ENCODE measurements at regions not wholly inside any gene's neighbourhood (a gene's known extent, or its start where the extent isn't known, plus 50 kb on each side); places are given as distances from the start of the nearest gene placed in this dataset.
A peak's percentile ranks its signal among the peaks of the same experiment; 100 is the strongest.

- no peak overlapping the region for H3K4me3 ChIP-seq (replicated peaks; ENCODE audit: low read depth, low read length)
- TF ChIP-seq CTCF (IDR thresholded peaks at IDR 0.05; ENCODE audit: low read length, missing control alignments): no peak
- DNase-seq (ENCODE audit: low read depth): no peak
These were observed 179.8 kb upstream of the DAB1 start for GRCh38 chr1:57603696-57604095.

GRCh38 chr1:57600424-57600823, 176.6 kb upstream of the DAB1 start:
- TF ChIP-seq CTCF (IDR thresholded peaks at IDR 0.05; ENCODE audit: low read length, missing control alignments): no peak
- no peak for DNase-seq (ENCODE audit: low read depth)
- no peak overlapping the region for H3K4me3 ChIP-seq (replicated peaks; ENCODE audit: low read depth, low read length)

GRCh38 chr1:57599236-57599994, 175.6 kb upstream of the DAB1 start:
- no peak overlapping the region for H3K4me3 ChIP-seq (replicated peaks; ENCODE audit: low read depth, low read length)
- DNase-seq (ENCODE audit: low read depth): peak; percentile 3
- no peak for TF ChIP-seq CTCF (IDR thresholded peaks at IDR 0.05; ENCODE audit: low read length, missing control alignments)

GRCh38 chr1:57597036-57597435, 173.2 kb upstream of the DAB1 start:
- TF ChIP-seq CTCF (IDR thresholded peaks at IDR 0.05; ENCODE audit: low read length, missing control alignments): no peak
- no peak overlapping the region for H3K4me3 ChIP-seq (replicated peaks; ENCODE audit: low read depth, low read length)
- no peak for DNase-seq (ENCODE audit: low read depth)

- DNase-seq (ENCODE audit: low read depth): no peak
- H3K4me3 ChIP-seq (replicated peaks; ENCODE audit: low read depth, low read length): no peak overlapping the region
- no peak for TF ChIP-seq CTCF (IDR thresholded peaks at IDR 0.05; ENCODE audit: low read length, missing control alignments)
These were observed 170.1 kb upstream of the DAB1 start for GRCh38 chr1:57594002-57594401.

- DNase-seq (ENCODE audit: low read depth): no peak
These were observed 168.0 kb upstream of the DAB1 start for GRCh38 chr1:57591842-57592241.

More at GRCh38 chr1:57591842-57592241, 168.0 kb upstream of the DAB1 start:
- H3K4me3 ChIP-seq (replicated peaks; ENCODE audit: low read depth, low read length): no peak overlapping the region
- no peak for TF ChIP-seq CTCF (IDR thresholded peaks at IDR 0.05; ENCODE audit: low read length, missing control alignments)
